NCI-H1417 (cell line): ENCODE measurements at regions not wholly inside any gene's neighbourhood (a gene's known extent, or its start where the extent isn't known, plus 50 kb on each side); places are given as distances from the start of the nearest gene placed in this dataset.
"Not testable (repeated sequence)": the region's sequence is repeated elsewhere in the genome, so short reads cannot be mapped to it uniquely, and the experiment has no call there.

Experiments
- DNase-seq, 3 experiments: peaks; one replicate each; lab custom pipeline; 2025; lab: John Stamatoyannopoulos, UW

GRCh38 chr11:110347660-110348059 is 51.2 kb upstream of the RDX start:
- no peak for DNase-seq

GRCh38 chr11:110349138-110349996 is 53.0 kb upstream of the RDX start:
- DNase-seq, result no peak

GRCh38 chr11:110349997-110350383 is 53.6 kb upstream of the RDX start:
- DNase-seq, result not testable (repeated sequence)

- DNase-seq, result peak in 2 of 3 experiments; percentile 14 to 61
Observed at GRCh38 chr11:110355011-110355744, 58.8 kb upstream of the RDX start.

- no peak for DNase-seq
Observed at GRCh38 chr11:110356762-110357671, 60.6 kb upstream of the RDX start.

GRCh38 chr11:110358336-110358735 is 61.9 kb upstream of the RDX start:
- DNase-seq, result no peak

- not testable (repeated sequence) for DNase-seq
Observed at GRCh38 chr11:110360781-110361408, 64.5 kb upstream of the RDX start.

- DNase-seq, result peak in 2 of 3 experiments; percentile 86 to 95
Observed at GRCh38 chr11:110362971-110363509, 66.6 kb upstream of the RDX start.

GRCh38 chr11:110366291-110366690 is 63.5 kb upstream of the FDX1 start:
- peak; percentile 12 to 67 (median 46) for DNase-seq

GRCh38 chr11:110367571-110367970 is 62.2 kb upstream of the FDX1 start:
- peak in 1 of 3 experiments; percentile 52 for DNase-seq

- DNase-seq, result no peak
Observed at GRCh38 chr11:110371084-110371483, 58.7 kb upstream of the FDX1 start.

- DNase-seq, result no peak
Observed at GRCh38 chr11:110373051-110373702, 56.6 kb upstream of the FDX1 start.

GRCh38 chr11:110374921-110375320 is 54.8 kb upstream of the FDX1 start:
- no peak for DNase-seq

GRCh38 chr11:110375351-110375750 is 54.4 kb upstream of the FDX1 start:
- no peak for DNase-seq

- peak in 1 of 3 experiments; percentile 10 for DNase-seq
Observed at GRCh38 chr11:110376021-110376420, 53.7 kb upstream of the FDX1 start.

- peak; percentile 79 to 93 (median 81) for DNase-seq
Observed at GRCh38 chr11:110376711-110377324, 52.9 kb upstream of the FDX1 start.

- DNase-seq, result no peak
Observed at GRCh38 chr11:110377434-110377833, 52.3 kb upstream of the FDX1 start.

GRCh38 chr11:110379261-110379660 is 50.5 kb upstream of the FDX1 start:
- DNase-seq, result no peak

- DNase-seq, result no peak
Observed at GRCh38 chr11:110379936-110380335, 49.8 kb upstream of the FDX1 start.
